Neuronal stem cell (in vitro differentiated cells): ENCODE measurements at regions not wholly inside any gene's neighbourhood (a gene's known extent, or its start where the extent isn't known, plus 50 kb on each side); places are given as distances from the start of the nearest gene placed in this dataset.
A peak's percentile ranks its signal among the peaks of the same experiment; 100 is the strongest.

ENCODE experiments used
- DNase-seq: peaks from one replicate; pipeline ENCODE4 v3.0.0-alpha.2; 2013; ENCODE audit warnings: low spot score
- H2AFZ ChIP-seq: one replicate; pipeline ENCODE4 v1.6.1; 2013; ENCODE audit warnings: mild to moderate bottlenecking, low read length, inconsistent platforms
- H2AK5ac ChIP-seq: 2 replicates; pipeline ENCODE4 v1.6.1; 2013; ENCODE audit warnings: low read depth, mild to moderate bottlenecking, inconsistent platforms, low read length, moderate library complexity, mixed read lengths
- H2BK120ac ChIP-seq: 2 replicates; pipeline ENCODE4 v1.6.1; 2013; ENCODE audit warnings: low read depth, mild to moderate bottlenecking, inconsistent platforms, low read length, moderate library complexity, mixed read lengths
- H2BK12ac ChIP-seq: one replicate; pipeline ENCODE4 v1.6.1; 2013; ENCODE audit warnings: low read length, inconsistent platforms
- H2BK15ac ChIP-seq: 2 replicates; pipeline ENCODE4 v1.6.1; 2013; ENCODE audit warnings: mild to moderate bottlenecking, low read length, inconsistent platforms, mixed read lengths
- H2BK5ac ChIP-seq: one replicate; pipeline ENCODE4 v1.6.1; 2013; ENCODE audit warnings: inconsistent platforms, mild to moderate bottlenecking, low read length, moderate library complexity
- H3K14ac ChIP-seq: one replicate; pipeline ENCODE4 v1.6.1; 2013; ENCODE audit warnings: low read length, inconsistent platforms
- H3K18ac ChIP-seq: 2 replicates; pipeline ENCODE4 v1.6.1; 2013; ENCODE audit warnings: low read length, inconsistent platforms
- H3K23ac ChIP-seq: 2 replicates; pipeline ENCODE4 v1.6.1; 2013; ENCODE audit warnings: low read depth, mild to moderate bottlenecking, mixed read lengths, low read length, inconsistent platforms; ENCODE audit not compliant: poor library complexity
- H3K27ac ChIP-seq: replicated peaks from 3 replicates; pipeline ENCODE4 v1.5.1; 2013; ENCODE audit warnings: low read length, inconsistent platforms
- H3K27me3 ChIP-seq, 3 experiments: 2 replicates each; pipeline ENCODE4 v1.6.1; 2013; ENCODE audit warnings: low read length in 3 of 3, mild to moderate bottlenecking in 2 of 3, inconsistent platforms in 1 of 3, low read depth in 1 of 3, mixed read lengths in 1 of 3, moderate library complexity in 1 of 3; ENCODE audit not compliant: control insufficient read depth in 3 of 3, insufficient read depth in 3 of 3
- H3K36me3 ChIP-seq, 2 donors: replicated peaks in 1 of 2; 2 replicates each; pipeline ENCODE4 v1.6.1; 2013; ENCODE audit warnings: low read length in 2 of 2; ENCODE audit not compliant: control insufficient read depth in 2 of 2, insufficient read depth in 2 of 2
- H3K4ac ChIP-seq: 2 replicates; pipeline ENCODE4 v1.6.1; 2013; ENCODE audit warnings: inconsistent platforms, mild to moderate bottlenecking, low read length, moderate library complexity
- H3K4me1 ChIP-seq, 2 donors: 1 replicate in 1 of 2; 2 replicates in 1 of 2; pipeline ENCODE4 v1.6.1; 2013; ENCODE audit warnings: low read length in 2 of 2, low read depth in 1 of 2; ENCODE audit not compliant: control insufficient read depth in 2 of 2, insufficient read depth in 1 of 2
- H3K4me2 ChIP-seq: one replicate; pipeline ENCODE4 v1.6.1; 2013; ENCODE audit warnings: mild to moderate bottlenecking, low read length, inconsistent platforms; ENCODE audit not compliant: insufficient read depth, poor library complexity, severe bottlenecking
- H3K4me3 ChIP-seq, 2 donors: 2 replicates each; pipeline ENCODE4 v1.5.1; 2013; ENCODE audit warnings: low read length in 2 of 2, mild to moderate bottlenecking in 2 of 2, inconsistent platforms in 1 of 2, moderate library complexity in 1 of 2
- H3K79me1 ChIP-seq: one replicate; pipeline ENCODE4 v1.6.1; 2013; ENCODE audit warnings: low read depth, mild to moderate bottlenecking, inconsistent platforms, low read length, moderate library complexity
- H3K9ac ChIP-seq: one replicate; pipeline ENCODE4 v1.6.1; 2013; ENCODE audit warnings: mild to moderate bottlenecking, low read depth, low read length, inconsistent platforms; ENCODE audit not compliant: poor library complexity
- H3K9me3 ChIP-seq, 2 donors: replicated peaks in 1 of 2; 2 replicates each; pipeline versions ENCODE3 to v1.6.1; 2013; ENCODE audit warnings: low read length in 2 of 2, mild to moderate bottlenecking in 2 of 2, inconsistent platforms in 1 of 2, low read depth in 1 of 2, mixed read lengths in 1 of 2, moderate library complexity in 1 of 2; ENCODE audit not compliant: control insufficient read depth in 2 of 2, insufficient read depth in 1 of 2
- H4K8ac ChIP-seq: one replicate; pipeline ENCODE4 v1.6.1; 2013; ENCODE audit warnings: low read depth, mild to moderate bottlenecking, inconsistent platforms, low read length, moderate library complexity
- H4K91ac ChIP-seq: one replicate; pipeline ENCODE4 v1.6.1; 2013; ENCODE audit warnings: low read length, low read depth, mild to moderate bottlenecking, inconsistent platforms; ENCODE audit not compliant: poor library complexity
- WGBS, 2 donors: extraction: QIAGEN DNeasy Blood & Tissue Kit; methylation state at CpG; one replicate each; pipeline ENCODE4 v1.1.7; 2013; ENCODE audit warnings: missing lambda C conversion rate in 2 of 2, mixed read lengths in 1 of 2; ENCODE audit not compliant: insufficient read length in 2 of 2, insufficient replicate concordance in 1 of 2; ENCODE audit errors: extremely low coverage in 2 of 2; 5-methylcytosine and 5-hydroxymethylcytosine counted together

- Histone ChIP-seq H3K18ac (no peak overlapping the region), H3K4ac (no peak overlapping the region), H2AK5ac (no peak overlapping the region), H3K4me3 (no peak overlapping the region), H2BK5ac (no peak overlapping the region), H3K27ac (no peak overlapping the region), H3K14ac (no peak overlapping the region), H4K8ac (no peak overlapping the region), H3K23ac (no peak overlapping the region), H3K4me1 (peaks cover 0 to 4% of the 10 kb centered on the region in 2 donors), H3K4me2 (no peak overlapping the region), H3K36me3 (no peaks in the 10 kb centered on the region), H2BK120ac (no peak overlapping the region), H2AFZ (no peak overlapping the region), H2BK12ac (no peak overlapping the region), H3K79me1 (no peaks in the 10 kb centered on the region), H2BK15ac (no peak overlapping the region), H3K27me3 (no peaks in the 10 kb centered on the region), H3K9me3 (peaks cover 0 to 2% of the 10 kb centered on the region in 2 donors), H3K9ac (no peak overlapping the region), H4K91ac (no peak overlapping the region)
- no peak for DNase-seq
Observed at GRCh38 chr10:54866666-54867065, 65.6 kb upstream of the PCDH15 start.

GRCh38 chr10:54854843-54855242, 53.8 kb upstream of the PCDH15 start:
- no peak overlapping the region for H2BK5ac ChIP-seq
- no peak overlapping the region for H2AK5ac ChIP-seq
- H2BK120ac ChIP-seq = no peak overlapping the region
- H3K27me3 ChIP-seq = no peaks in the 10 kb centered on the region
- H3K27ac ChIP-seq = no peak overlapping the region
- no peaks in the 10 kb centered on the region for H3K4me1 ChIP-seq
- no peak overlapping the region for H3K4ac ChIP-seq
- no peak overlapping the region for H3K9ac ChIP-seq
- no peak overlapping the region for H2AFZ ChIP-seq
- no peaks in the 10 kb centered on the region for H3K79me1 ChIP-seq
- WGBS, 2 donors = no CpG with 5 or more reads among the region's 3 CpGs
- H3K18ac ChIP-seq = peak overlapping the region; percentile 0
- H2BK12ac ChIP-seq = no peak overlapping the region
- no peak overlapping the region for H3K23ac ChIP-seq
- H3K4me2 ChIP-seq = no peak overlapping the region
- no peak overlapping the region for H4K8ac ChIP-seq
- H4K91ac ChIP-seq = no peak overlapping the region
- H3K36me3 ChIP-seq = no peaks in the 10 kb centered on the region
- H3K14ac ChIP-seq = no peak overlapping the region
- H3K4me3 ChIP-seq = no peak overlapping the region
- no peak overlapping the region for H2BK15ac ChIP-seq
- H3K9me3 ChIP-seq = no peaks in the 10 kb centered on the region
- no peak for DNase-seq

- Histone ChIP-seq H3K9me3 (no peaks in the 10 kb centered on the region), H2BK12ac (no peak overlapping the region), H3K36me3 (no peaks in the 10 kb centered on the region), H4K8ac (no peak overlapping the region), H3K4ac (no peak overlapping the region), H3K9ac (no peak overlapping the region), H2BK5ac (no peak overlapping the region), H3K4me3 (no peak overlapping the region), H3K27ac (no peak overlapping the region), H3K4me1 (no peaks in the 10 kb centered on the region), H3K27me3 (no peaks in the 10 kb centered on the region), H3K18ac (no peak overlapping the region), H3K4me2 (no peak overlapping the region), H3K14ac (no peak overlapping the region), H2BK120ac (no peak overlapping the region), H3K79me1 (no peaks in the 10 kb centered on the region), H3K23ac (no peak overlapping the region), H4K91ac (no peak overlapping the region), H2BK15ac (no peak overlapping the region), H2AK5ac (no peak overlapping the region), H2AFZ (peak overlapping the region; percentile 41)
- no CpG with 5 or more reads among the region's 3 CpGs for WGBS, 2 donors
- DNase-seq = no peak
Observed at GRCh38 chr10:54854389-54854788, 53.4 kb upstream of the PCDH15 start.

GRCh38 chr10:54853883-54854282, 52.9 kb upstream of the PCDH15 start:
- Histone ChIP-seq H2AK5ac (peak overlapping the region; percentile 74), H3K14ac (peak overlapping the region; percentile 94), H3K4me3 (no peak overlapping the region), H3K79me1 (no peaks in the 10 kb centered on the region), H2BK120ac (no peak overlapping the region), H3K27me3 (no peaks in the 10 kb centered on the region), H2AFZ (peak overlapping the region; percentile 41), H3K4me2 (no peak overlapping the region), H2BK15ac (no peak overlapping the region), H3K27ac (no peak overlapping the region), H3K9me3 (no peaks in the 10 kb centered on the region), H4K91ac (peak overlapping the region; percentile 7), H3K18ac (peak overlapping the region; percentile 35), H3K4me1 (no peaks in the 10 kb centered on the region), H2BK5ac (no peak overlapping the region), H3K23ac (peak overlapping the region; percentile 55), H3K9ac (no peak overlapping the region), H4K8ac (no peak overlapping the region), H2BK12ac (no peak overlapping the region), H3K36me3 (no peaks in the 10 kb centered on the region), H3K4ac (no peak overlapping the region)
- DNase-seq = no peak
- WGBS, 2 donors = no CpG with 5 or more reads among the region's 6 CpGs
